GM12891 (cell line): ENCODE measurements at regions not wholly inside any gene's neighbourhood (a gene's known extent, or its start where the extent isn't known, plus 50 kb on each side); places are given as distances from the start of the nearest gene placed in this dataset.

Experiments
- DNase-seq: peaks from one replicate; pipeline ENCODE4 v3.0.0; 2011; ENCODE audit warnings: low spot score; ENCODE audit not compliant: insufficient read length
- FAIRE-seq: peaks from 2 replicates; lab custom pipeline; 2011; peaks lifted over from hg19 to GRCh38; lab: Jason Lieb, UNC
- PAX5 ChIP-seq: IDR thresholded peaks from 2 replicates; pipeline ENCODE4 v1.6.1; 2011; ENCODE audit warnings: low read length, moderate library complexity, mild to moderate bottlenecking; ENCODE audit not compliant: insufficient read depth, severe bottlenecking
- POLR2A ChIP-seq: IDR thresholded peaks from 2 replicates; pipeline ENCODE4 v1.6.1; 2011; ENCODE audit warnings: low read depth, low read length, control low read depth
- POLR2AphosphoS5 ChIP-seq: IDR thresholded peaks from 2 replicates; pipeline ENCODE4 v1.6.1; 2011; ENCODE audit warnings: low read depth, low read length, control low read depth
- POU2F2 ChIP-seq: IDR thresholded peaks from 2 replicates; pipeline ENCODE4 v1.6.1; 2011; ENCODE audit warnings: low read depth, mild to moderate bottlenecking, control low read depth, low read length, moderate library complexity
- SPI1 ChIP-seq: IDR thresholded peaks from 2 replicates; pipeline ENCODE4 v1.6.1; 2011; ENCODE audit warnings: low read depth, low read length, control low read depth
- TAF1 ChIP-seq: IDR thresholded peaks from 2 replicates; pipeline ENCODE4 v1.6.1; 2011; ENCODE audit warnings: low read depth, low read length, control low read depth

GRCh38 chr5:109987970-109988369 is 298.2 kb downstream of the MAN2A1 start:
- no peak for DNase-seq
- TF ChIP-seq TAF1 = no peak
- no peak for TF ChIP-seq POLR2A
- no peak for TF ChIP-seq POLR2AphosphoS5
- TF ChIP-seq PAX5 = no peak
- TF ChIP-seq POU2F2 = no peak
- no peak for TF ChIP-seq SPI1

GRCh38 chr5:109989161-109989560 is 299.4 kb downstream of the MAN2A1 start:
- DNase-seq (no peak), FAIRE-seq (no peak)
- TF ChIP-seq POLR2A (no peak), POLR2AphosphoS5 (no peak), TAF1 (no peak), SPI1 (no peak), POU2F2 (no peak)

More at GRCh38 chr5:109987970-109988369, 298.2 kb downstream of the MAN2A1 start:
- FAIRE-seq = no peak

GRCh38 chr5:109989994-109990722 is 300.4 kb downstream of the MAN2A1 start:
- TF ChIP-seq TAF1 (no peak), POLR2AphosphoS5 (no peak), SPI1 (no peak), POLR2A (no peak), PAX5 (no peak), POU2F2 (no peak)
- FAIRE-seq = no peak
- no peak for DNase-seq

- DNase-seq (no peak), FAIRE-seq (no peak)
- TF ChIP-seq POU2F2 (no peak), POLR2AphosphoS5 (no peak), SPI1 (no peak)
Observed at GRCh38 chr5:109990723-109991359, 301.1 kb downstream of the MAN2A1 start.

- no peak for DNase-seq
- no peak for TF ChIP-seq POU2F2
- no peak for TF ChIP-seq POLR2A
- no peak for TF ChIP-seq SPI1
- no peak for TF ChIP-seq PAX5
- TF ChIP-seq TAF1 = no peak
- FAIRE-seq = no peak
Observed at GRCh38 chr5:109992264-109992915, 302.7 kb downstream of the MAN2A1 start.

GRCh38 chr5:109994135-109994534 is 304.4 kb downstream of the MAN2A1 start:
- no peak for FAIRE-seq

GRCh38 chr5:109996246-109996645 is 306.5 kb downstream of the MAN2A1 start:
- DNase-seq (no peak), FAIRE-seq (no peak)
- TF ChIP-seq POLR2AphosphoS5 = no peak
- no peak for TF ChIP-seq POLR2A

More at GRCh38 chr5:109994135-109994534, 304.4 kb downstream of the MAN2A1 start:
- no peak for TF ChIP-seq SPI1
- TF ChIP-seq PAX5 = no peak
- TF ChIP-seq POLR2AphosphoS5 = no peak
- no peak for TF ChIP-seq TAF1
- no peak for TF ChIP-seq POU2F2
- no peak for TF ChIP-seq POLR2A
- DNase-seq = no peak

GRCh38 chr5:109997161-109997560 is 307.4 kb downstream of the MAN2A1 start:
- FAIRE-seq = no peak
- DNase-seq = no peak
- TF ChIP-seq SPI1 (no peak), POLR2AphosphoS5 (no peak), POLR2A (no peak), POU2F2 (no peak), TAF1 (no peak), PAX5 (no peak)

- DNase-seq (no peak), FAIRE-seq (no peak)
- TF ChIP-seq POLR2A = no peak
- no peak for TF ChIP-seq PAX5
- no peak for TF ChIP-seq TAF1
- no peak for TF ChIP-seq POU2F2
Observed at GRCh38 chr5:109998208-109998607, 308.5 kb downstream of the MAN2A1 start.

GRCh38 chr5:109998726-109999125 is 309.0 kb downstream of the MAN2A1 start:
- DNase-seq (no peak), FAIRE-seq (no peak)
- TF ChIP-seq POLR2A = no peak
- TF ChIP-seq SPI1 = no peak
- no peak for TF ChIP-seq POU2F2
- no peak for TF ChIP-seq PAX5
- no peak for TF ChIP-seq POLR2AphosphoS5
- no peak for TF ChIP-seq TAF1
